GM12878 (cell line): ENCODE measurements at regions not wholly inside any gene's neighbourhood (a gene's known extent, or its start where the extent isn't known, plus 50 kb on each side); places are given as distances from the start of the nearest gene placed in this dataset.

Experiments
- ATAC-seq: fragments of 200-7000 bp; cut with Tn5 transposase; 3 replicates; pipeline ENCODE4 v1.9.1; 2020; ENCODE audit warnings: mild to moderate bottlenecking, moderate library complexity
- BruUV-seq: library from RNA; stranded (reverse); fragments of 400-500 nt; replicated peaks from 2 replicates; lab custom pipeline; 2021; lab: Mats Ljungman, UMichigan
- CTCF ChIA-PET: fragments of 300-600 bp; sonication (Branson Sonifier 250); formaldehyde crosslinking; extraction: SDS; loops from one replicate; lab custom pipeline; 2021; ENCODE audit warnings: inconsistent platforms; lab: Yijun Ruan, JAX
- POLR2A ChIA-PET: fragments of 350-600 bp; formaldehyde crosslinking; extraction: SDS; loops from one replicate; lab custom pipeline; 2021; ENCODE audit warnings: inconsistent platforms; lab: Charles Lee
- RAD21 ChIA-PET: fragments of 300-600 bp; sonication (Branson Sonifier 250); formaldehyde crosslinking; loops from one replicate; lab custom pipeline; 2023; ENCODE audit warnings: antibody characterized with exemption; ENCODE audit not compliant: unreplicated experiment; lab: Charles Lee
- SMC1A ChIA-PET: fragments of 300-600 bp; sonication (Branson Sonifier 250); formaldehyde crosslinking; loops from one replicate; lab custom pipeline; 2023; ENCODE audit not compliant: unreplicated experiment, uncharacterized antibody; lab: Charles Lee
- DNase-seq: peaks from one replicate; pipeline ENCODE4 v3.0.0-alpha.2; 2011; ENCODE audit warnings: low read depth, low spot score
- FAIRE-seq: peaks from 3 replicates; lab custom pipeline; 2011; peaks lifted over from hg19 to GRCh38; lab: Jason Lieb, UNC
- H2AFZ ChIP-seq: 2 replicates; pipeline ENCODE4 v1.6.0; 2011; ENCODE audit warnings: low read depth, low read length, control low read depth; ENCODE audit not compliant: control insufficient read depth
- H3K27ac ChIP-seq: 2 replicates; pipeline ENCODE4 v1.5.1; 2011; ENCODE audit warnings: control low read depth; ENCODE audit not compliant: control insufficient read depth, insufficient read depth
- H3K27me3 ChIP-seq, 2 experiments: replicated peaks in 1 of 2; 2 replicates each; pipeline versions ENCODE4 v1.6.0 to v1.6.1; 2011; ENCODE audit warnings: low read length in 1 of 2; ENCODE audit not compliant: control insufficient read depth in 2 of 2, insufficient read depth in 2 of 2
- H3K36me3 ChIP-seq, 2 experiments: 2 replicates each; pipeline ENCODE4 v1.5.1; 2011; ENCODE audit warnings: low read length in 1 of 2; ENCODE audit not compliant: control insufficient read depth in 2 of 2, insufficient read depth in 2 of 2
- H3K4me1 ChIP-seq: 2 replicates; pipeline ENCODE4 v1.6.1; 2011; ENCODE audit warnings: mild to moderate bottlenecking, low read length, moderate library complexity, mixed read lengths; ENCODE audit not compliant: control insufficient read depth, insufficient read depth
- H3K4me2 ChIP-seq: 2 replicates; pipeline ENCODE4 v1.6.0; 2011; ENCODE audit warnings: control low read depth; ENCODE audit not compliant: control insufficient read depth, insufficient read depth
- H3K4me3 ChIP-seq: fragments of 200-600 bp; sonication (generic); 2 replicates; pipeline ENCODE4 v1.5.1; 2016
- H3K79me2 ChIP-seq: 2 replicates; pipeline ENCODE4 v1.6.0; 2011; ENCODE audit warnings: low read length; ENCODE audit not compliant: control insufficient read depth, insufficient read depth
- H3K9ac ChIP-seq: 2 replicates; pipeline ENCODE4 v1.8.0; 2011; ENCODE audit warnings: low read length, control low read depth, mixed read lengths; ENCODE audit not compliant: control insufficient read depth, insufficient read depth
- H3K9me3 ChIP-seq: replicated peaks from 3 replicates; pipeline ENCODE4 v1.5.1; 2011; ENCODE audit warnings: mild to moderate bottlenecking, low read length; ENCODE audit not compliant: control insufficient read depth, insufficient read depth
- H4K20me1 ChIP-seq: 2 replicates; pipeline ENCODE4 v1.6.0; 2011; ENCODE audit not compliant: control insufficient read depth, insufficient read depth
- CBFB ChIP-seq: IDR thresholded peaks from 2 replicates; pipeline ENCODE4 v1.6.1; 2016; ENCODE audit warnings: antibody characterized with exemption, low read depth
- CHD1 ChIP-seq: IDR thresholded peaks from 2 replicates; pipeline ENCODE4 v1.6.1; 2012; ENCODE audit warnings: low read depth, low read length, improper control_type of control experiment
- CREB1 ChIP-seq: IDR thresholded peaks from 2 replicates; pipeline ENCODE4 v1.6.1; 2012; ENCODE audit warnings: low read depth, mild to moderate bottlenecking, inconsistent platforms
- DPF2 ChIP-seq: fragments of 450-650 bp; IDR thresholded peaks from 2 replicates; pipeline ENCODE4 v1.6.1; 2017; ENCODE audit warnings: mild to moderate bottlenecking
- EED ChIP-seq: sonication (generic); IDR thresholded peaks from 2 replicates; pipeline ENCODE4 v1.6.1; 2016; ENCODE audit warnings: antibody characterized with exemption, low read depth
- EZH2 ChIP-seq: IDR thresholded peaks from 2 replicates; pipeline ENCODE4 v1.6.1; 2012; ENCODE audit warnings: low read depth, mild to moderate bottlenecking, control low read depth, inconsistent platforms, low read length, borderline replicate concordance; ENCODE audit not compliant: control insufficient read depth
- HDGF ChIP-seq: fragments of 450-650 bp; IDR thresholded peaks from 2 replicates; pipeline ENCODE4 v1.6.1; 2016; ENCODE audit warnings: antibody characterized with exemption
- JUNB ChIP-seq: IDR thresholded peaks from 2 replicates; pipeline ENCODE4 v1.6.1; 2016; ENCODE audit warnings: antibody characterized with exemption, mild to moderate bottlenecking
- KAT2A ChIP-seq: conservative IDR thresholded peaks from 2 replicates; pipeline ENCODE4 v1.6.1; 2011; ENCODE audit warnings: low read depth, low read length; ENCODE audit not compliant: control insufficient read depth
- NFIC ChIP-seq: IDR thresholded peaks from 2 replicates; pipeline ENCODE4 v1.6.1; 2012; ENCODE audit warnings: low read depth, mild to moderate bottlenecking, inconsistent platforms, low read length, moderate library complexity
- NFYB ChIP-seq: IDR thresholded peaks from 2 replicates; pipeline ENCODE4 v1.6.1; 2011; ENCODE audit warnings: low read depth, mild to moderate bottlenecking, low read length, improper control_type of control experiment, moderate library complexity; ENCODE audit not compliant: insufficient read depth
- PKNOX1 ChIP-seq: fragments of 450-650 bp; IDR thresholded peaks from 2 replicates; pipeline ENCODE4 v1.6.1; 2016; ENCODE audit warnings: mild to moderate bottlenecking
- RBBP5 ChIP-seq: fragments of 200-600 bp; sonication (generic); conservative IDR thresholded peaks from 2 replicates; pipeline ENCODE4 v1.6.1; 2016
- TCF12 ChIP-seq: IDR thresholded peaks from 2 replicates; pipeline ENCODE4 v1.6.1; 2011; ENCODE audit warnings: low read depth, mild to moderate bottlenecking, low read length
- TCF7 ChIP-seq: IDR thresholded peaks from 2 replicates; pipeline ENCODE4 v1.6.1; 2014; ENCODE audit warnings: antibody characterized with exemption, borderline replicate concordance
- YBX1 ChIP-seq: fragments of 450-650 bp; IDR thresholded peaks from 2 replicates; pipeline ENCODE4 v1.6.1; 2016; ENCODE audit warnings: antibody characterized with exemption
- ZBTB33 ChIP-seq: fragments of 450-650 bp; IDR thresholded peaks from 2 replicates; pipeline ENCODE4 v1.6.1; 2017; ENCODE audit warnings: mild to moderate bottlenecking
- WGBS: methylation state at CpG from one replicate; pipeline ENCODE4 v1.1.6; 2016; ENCODE audit warnings: low lambda C conversion rate; ENCODE audit not compliant: insufficient replicate concordance, insufficient coverage; ENCODE audit errors: missing lambda C conversion rate; 5-methylcytosine and 5-hydroxymethylcytosine counted together
- in situ Hi-C: fragments of 300-500 bp; cut with MboI; formaldehyde crosslinking; loops from 9 replicates; pipeline ENCODE4 v1.14.3; 2018; ENCODE audit warnings: mixed read lengths
- intact Hi-C: fragments of 100-400 bp; cut with micrococcal nuclease; formaldehyde crosslinking; loops from one replicate; pipeline ENCODE4 v1.14.2; 2022; ENCODE audit not compliant: unreplicated experiment

GRCh38 chr22:48779661-48780596, 1047.7 kb downstream of the BRD1 start:
- no peaks in the 10 kb centered on the region for H3K4me1 ChIP-seq
- ATAC-seq (no peak), FAIRE-seq (no peak), DNase-seq (no peak)
- no peak overlapping the region for H3K27ac ChIP-seq
- no peak overlapping the region for H3K9ac ChIP-seq
- POLR2A ChIA-PET = no interaction called here
- CTCF ChIA-PET = no interaction called here
- no peaks in the 10 kb centered on the region for H3K36me3 ChIP-seq
- no peaks in the 10 kb centered on the region for H3K79me2 ChIP-seq
- H2AFZ ChIP-seq = no peak overlapping the region
- H4K20me1 ChIP-seq = no peaks in the 10 kb centered on the region
- H3K4me3 ChIP-seq = no peak overlapping the region
- no peaks in the 10 kb centered on the region for H3K27me3 ChIP-seq
- no TSS peak for BruUV-seq
- SMC1A ChIA-PET = no interaction called here
- TF ChIP-seq EZH2 = no peak
- no peak for TF ChIP-seq CHD1
- TF ChIP-seq, all 136 proteins: peak for 0
- H3K4me2 ChIP-seq = no peak overlapping the region
- intact Hi-C loops = no loop called here
- WGBS = 39% methylated on average over 29 of the region's 29 CpGs
- no peaks in the 10 kb centered on the region; the same call in 2 of the 3 replicates for H3K9me3 ChIP-seq
- RAD21 ChIA-PET = no interaction called here
- in situ Hi-C loops = no loop called here

- WGBS = 54% methylated on average over 23 of the region's 24 CpGs
- DNase-seq = no peak
- POLR2A ChIA-PET = no interaction called here
- TF ChIP-seq NFYB (no peak), PKNOX1 (no peak), CREB1 (no peak), DPF2 (no peak), HDGF (no peak), ZBTB33 (no peak), KAT2A (no peak), TCF12 (no peak), EED (no peak), RBBP5 (no peak), CBFB (no peak), YBX1 (no peak), NFIC (no peak), JUNB (no peak), TCF7 (no peak)
These were observed 1048.4 kb downstream of the BRD1 start for GRCh38 chr22:48779211-48779643.

More at GRCh38 chr22:48779211-48779643, 1048.4 kb downstream of the BRD1 start:
- Histone ChIP-seq H3K4me1 (no peaks in the 10 kb centered on the region), H2AFZ (no peak overlapping the region), H3K27me3 (no peaks in the 10 kb centered on the region), H3K4me2 (no peak overlapping the region), H3K9me3 (no peaks in the 10 kb centered on the region; the same call in 2 of the 3 replicates), H3K9ac (no peak overlapping the region), H3K27ac (no peak overlapping the region), H3K36me3 (no peaks in the 10 kb centered on the region), H3K4me3 (no peak overlapping the region), H4K20me1 (no peaks in the 10 kb centered on the region), H3K79me2 (no peaks in the 10 kb centered on the region)
- BruUV-seq = no TSS peak
- FAIRE-seq (no peak), ATAC-seq (no peak)
- ChIA-PET RAD21 (no interaction called here), SMC1A (no interaction called here), CTCF (no interaction called here)
- intact Hi-C loops = no loop called here
- in situ Hi-C loops = no loop called here
